ENCODE measurements at regions not wholly inside any gene's neighbourhood (a gene's known extent, or its start where the extent isn't known, plus 50 kb on each side); places are given as distances from the start of the nearest gene placed in this dataset.
"Not testable (repeated sequence)": the region's sequence is repeated elsewhere in the genome, so short reads cannot be mapped to it uniquely, and the experiment has no call there.

DNA sequence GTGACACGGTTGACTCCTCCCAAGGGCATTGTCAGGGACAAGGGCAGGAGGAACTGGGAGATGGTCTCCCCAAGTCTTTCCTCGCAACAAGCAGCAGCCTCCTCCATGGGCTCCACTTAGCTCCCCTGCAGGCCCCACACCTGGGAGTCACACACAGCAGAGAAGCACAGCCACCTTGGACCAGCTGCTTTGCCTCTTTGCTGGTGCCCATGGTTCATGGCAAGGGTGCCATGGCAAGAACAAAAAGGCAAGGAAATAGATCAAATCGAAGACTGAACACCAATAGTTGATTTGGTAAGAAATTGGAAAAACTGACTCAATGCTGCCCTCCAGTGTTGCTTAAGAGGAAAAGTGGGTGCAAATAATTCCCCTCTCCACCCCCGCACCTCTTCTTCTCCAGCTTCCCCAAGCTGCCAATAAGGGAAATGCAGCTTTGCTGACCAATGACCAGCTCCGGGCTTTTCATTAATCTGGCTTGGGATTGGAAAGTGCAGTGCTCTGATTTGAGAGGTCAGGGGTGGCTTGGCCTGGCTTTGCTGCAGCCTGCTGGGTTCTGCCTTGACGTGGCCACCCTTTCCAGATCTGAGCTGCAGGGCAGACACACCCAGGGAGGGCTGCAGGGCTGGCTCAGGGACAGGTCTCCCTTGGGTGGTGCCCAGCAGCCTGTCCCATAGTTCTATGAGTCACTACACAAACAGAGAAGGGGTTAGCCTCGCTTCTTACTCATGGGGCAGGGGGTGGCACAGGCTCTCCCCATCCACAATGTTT lies 162.0 kb downstream of the KLF13 start:
- DNase-seq: peak; percentile 36

DNA sequence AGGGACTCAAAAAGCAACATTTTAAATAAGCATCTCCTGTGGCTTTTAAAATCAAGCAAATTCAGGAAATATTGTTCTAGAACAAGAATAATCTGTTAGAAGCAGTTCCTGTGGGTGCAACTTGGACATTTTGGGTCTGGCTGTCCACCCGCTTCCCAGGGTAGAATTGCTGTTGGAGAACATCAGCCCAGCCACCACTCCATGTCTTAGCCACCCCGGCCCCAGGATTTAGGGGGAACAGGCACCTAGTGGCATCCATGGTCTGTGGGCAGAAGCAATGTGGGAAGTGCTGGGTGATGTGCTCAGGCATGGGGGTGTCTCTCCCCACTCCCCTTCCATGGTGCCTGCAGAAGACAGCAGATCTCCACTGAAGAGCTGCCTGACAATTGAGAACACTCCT lies 162.6 kb downstream of the KLF13 start:
- DNase-seq: no peak

DNA sequence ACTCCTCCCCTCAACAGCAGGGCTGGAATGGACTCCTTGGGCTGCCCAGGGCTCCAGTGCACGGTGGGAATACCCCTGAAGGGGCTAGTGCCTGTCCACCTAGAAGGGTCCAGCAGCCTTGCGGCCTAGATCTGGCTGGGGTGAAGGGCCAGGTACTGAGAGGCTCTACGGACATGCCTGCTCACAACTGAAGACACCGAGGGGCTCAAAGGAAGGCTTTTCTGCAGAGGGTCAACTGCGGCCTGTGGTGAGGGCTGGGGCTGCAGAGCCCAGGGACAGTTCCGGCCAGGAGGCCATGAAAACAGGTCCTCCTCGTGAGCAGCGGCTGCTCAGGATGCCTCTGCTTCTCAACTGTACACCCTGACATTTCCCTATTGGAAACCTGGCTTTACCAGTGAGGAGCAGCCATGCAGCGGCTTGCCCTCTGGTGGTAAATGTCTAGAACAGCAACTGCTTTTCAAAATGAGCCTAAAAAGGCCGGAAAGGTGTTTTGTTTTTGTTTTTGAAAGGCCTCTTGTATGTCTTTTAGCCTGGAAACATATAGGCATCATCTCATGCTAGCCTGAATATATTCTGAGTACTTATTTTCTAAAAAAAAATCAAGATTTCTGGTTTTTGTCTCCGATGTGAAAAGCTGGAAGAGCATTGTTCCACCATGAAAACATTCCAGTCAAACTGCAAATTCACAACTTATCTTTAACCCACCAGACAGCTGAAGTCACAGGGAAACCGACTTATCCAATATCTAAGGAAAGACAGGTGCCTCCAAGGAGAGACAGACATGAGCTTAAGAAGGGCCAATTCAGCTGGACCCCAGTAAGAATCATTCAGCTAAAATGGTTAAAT lies 163.4 kb downstream of the KLF13 start:
- no peak for DNase-seq

DNA sequence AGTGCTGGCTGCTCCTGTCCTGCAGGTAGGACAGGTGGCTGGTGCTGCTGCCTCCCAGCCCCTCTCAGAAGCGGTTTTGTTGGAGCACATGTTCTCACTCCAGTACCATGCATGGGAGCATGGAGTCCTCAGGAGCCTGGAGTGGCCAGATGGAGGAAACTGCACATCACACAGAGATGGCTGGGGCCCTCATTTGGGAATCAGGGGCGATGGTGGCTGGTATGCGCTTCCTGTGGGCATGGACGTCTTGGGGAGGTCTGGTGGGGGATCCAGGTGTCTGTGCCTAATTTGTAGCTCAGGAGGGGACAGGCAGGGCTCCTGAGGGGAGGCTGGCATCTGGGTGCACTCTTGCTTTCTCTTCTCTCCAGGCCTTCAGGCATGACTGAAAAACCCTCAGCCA lies 168.2 kb downstream of the KLF13 start:
- DNase-seq: no peak

GRCh38 chr15:31495281-31495680 lies 168.6 kb downstream of the KLF13 start:
- no peak for DNase-seq

DNA sequence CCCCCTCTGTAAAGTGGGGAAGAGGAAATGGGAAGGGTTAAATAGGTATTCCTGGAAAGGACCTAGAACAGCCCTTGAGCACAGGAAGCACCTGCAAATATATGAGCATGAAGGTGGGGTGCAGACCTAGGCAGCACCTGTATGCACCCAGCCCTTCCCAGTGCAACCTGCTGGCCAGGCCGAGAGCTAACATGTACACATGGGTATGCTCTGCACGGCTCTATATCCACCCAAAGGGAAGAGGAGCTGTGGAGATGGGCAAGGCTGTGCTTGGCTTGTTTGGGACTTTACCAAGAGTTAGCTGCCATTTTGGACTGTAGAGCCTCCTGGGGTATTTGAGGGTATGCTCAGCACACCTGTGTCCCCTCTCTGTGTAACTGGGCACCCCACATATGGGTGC lies 171.2 kb downstream of the KLF13 start:
- DNase-seq: no peak

DNA sequence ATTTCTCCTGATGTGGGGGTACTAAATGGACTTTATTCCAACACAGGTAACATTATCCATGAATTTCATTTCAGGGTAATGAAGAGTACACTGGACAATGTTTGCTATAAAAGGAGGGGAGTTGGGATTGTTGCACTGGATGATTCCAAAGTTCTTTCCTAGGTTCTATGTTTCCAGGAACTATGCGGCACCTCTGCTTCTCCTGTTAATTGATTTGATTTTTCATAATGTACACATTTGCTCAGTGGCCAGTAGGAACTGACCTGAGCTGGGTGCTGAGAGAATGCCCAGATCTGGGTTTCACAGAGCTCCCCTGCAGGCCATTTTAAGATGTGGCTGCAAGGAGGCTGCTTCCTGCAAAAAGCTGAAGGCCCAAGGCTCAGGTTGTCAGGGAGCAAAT lies 171.7 kb downstream of the KLF13 start:
- no peak for DNase-seq

DNA sequence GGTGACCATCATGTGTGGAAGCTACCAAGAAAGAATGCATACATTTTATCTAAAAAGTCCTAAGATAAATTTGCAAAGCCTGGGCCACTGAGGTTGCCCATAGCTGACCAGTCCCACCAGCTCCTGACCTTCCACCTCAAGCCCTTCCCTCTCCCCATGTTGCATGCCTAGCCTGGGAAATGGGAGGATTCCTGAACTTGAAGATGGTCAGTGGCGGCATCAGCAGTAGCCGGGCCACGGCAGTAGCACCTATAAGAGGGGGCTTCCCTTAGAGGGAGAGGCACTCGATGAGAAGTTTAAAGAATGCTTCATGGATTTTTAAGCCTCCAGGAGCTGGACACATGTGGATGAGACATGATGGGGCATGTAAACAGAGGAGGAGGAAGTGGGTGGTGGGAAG lies 172.1 kb downstream of the KLF13 start:
- DNase-seq: no peak

DNA sequence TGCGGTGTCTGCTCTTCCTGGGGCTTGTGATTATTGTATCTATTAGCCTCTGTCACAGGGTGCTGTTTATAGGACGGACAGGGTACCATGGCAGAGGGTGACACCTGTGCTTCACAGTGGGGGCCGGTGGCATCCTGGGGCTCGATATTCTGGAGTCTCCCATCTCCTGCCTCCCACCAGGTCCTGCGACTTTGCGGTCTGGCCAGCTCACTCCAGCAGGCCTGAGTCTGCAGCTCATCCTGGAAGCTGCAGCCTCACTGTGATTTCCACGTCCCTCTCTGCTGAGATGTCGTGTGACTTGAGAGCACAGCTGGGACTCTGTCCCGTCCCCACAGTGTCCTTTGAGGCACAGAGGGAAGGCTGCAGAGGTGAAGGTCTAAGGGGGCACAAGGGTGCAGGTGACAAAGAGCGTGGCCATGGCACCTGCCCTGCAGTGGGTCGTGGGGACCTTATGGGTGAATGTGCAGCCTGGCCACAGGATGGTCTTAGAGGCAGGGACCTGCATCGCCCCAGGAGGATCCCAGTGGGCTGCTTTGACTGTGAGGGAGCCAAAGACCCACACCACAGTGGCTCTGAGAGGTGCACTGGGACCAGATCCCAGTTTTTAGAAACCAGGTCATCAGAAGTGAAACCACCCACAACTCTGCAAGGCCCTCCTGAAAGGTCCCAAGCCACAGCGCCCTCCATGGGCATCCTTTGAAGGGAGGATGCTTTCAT lies 172.8 kb downstream of the KLF13 start:
- no peak for DNase-seq

DNA sequence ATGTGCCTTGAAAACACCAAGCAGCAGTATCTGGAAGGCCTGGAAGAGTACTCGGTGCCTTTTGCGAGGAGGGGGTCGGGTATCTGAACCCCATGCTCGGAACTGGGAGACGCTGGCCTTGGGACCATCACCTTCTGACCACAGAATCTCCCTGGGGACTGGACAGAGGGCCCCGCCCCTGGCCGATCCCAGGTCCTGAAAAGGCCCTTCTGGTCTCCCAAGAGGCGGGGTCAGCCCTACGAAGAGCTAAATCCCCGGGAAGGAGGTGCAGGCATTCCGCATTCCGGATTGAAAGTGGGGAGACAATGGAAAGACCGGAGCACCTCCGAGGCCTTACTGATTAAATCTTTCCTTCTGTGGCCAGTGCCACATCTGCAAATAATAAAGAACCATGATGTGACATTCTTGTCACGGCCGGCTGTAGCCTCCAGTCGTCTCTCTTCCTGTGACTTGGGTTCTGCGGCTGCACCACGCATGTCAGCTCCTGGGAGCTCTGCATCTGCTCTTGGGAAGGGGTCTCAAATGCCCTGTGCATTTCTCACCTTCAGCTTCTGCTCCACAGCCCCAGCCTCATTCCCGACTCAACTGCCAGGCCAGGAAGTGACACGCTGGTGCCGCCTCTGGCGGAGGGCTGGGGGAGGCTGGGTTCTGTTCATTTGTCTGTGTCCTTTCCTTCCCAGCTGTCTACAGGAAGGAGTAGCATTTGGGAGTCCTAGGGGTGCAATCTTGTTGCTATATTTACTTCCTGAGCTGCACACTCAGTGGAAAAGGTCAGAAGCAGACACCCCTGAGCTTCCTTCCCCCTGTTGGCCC lies 173.5 kb downstream of the KLF13 start:
- no peak for DNase-seq

DNA sequence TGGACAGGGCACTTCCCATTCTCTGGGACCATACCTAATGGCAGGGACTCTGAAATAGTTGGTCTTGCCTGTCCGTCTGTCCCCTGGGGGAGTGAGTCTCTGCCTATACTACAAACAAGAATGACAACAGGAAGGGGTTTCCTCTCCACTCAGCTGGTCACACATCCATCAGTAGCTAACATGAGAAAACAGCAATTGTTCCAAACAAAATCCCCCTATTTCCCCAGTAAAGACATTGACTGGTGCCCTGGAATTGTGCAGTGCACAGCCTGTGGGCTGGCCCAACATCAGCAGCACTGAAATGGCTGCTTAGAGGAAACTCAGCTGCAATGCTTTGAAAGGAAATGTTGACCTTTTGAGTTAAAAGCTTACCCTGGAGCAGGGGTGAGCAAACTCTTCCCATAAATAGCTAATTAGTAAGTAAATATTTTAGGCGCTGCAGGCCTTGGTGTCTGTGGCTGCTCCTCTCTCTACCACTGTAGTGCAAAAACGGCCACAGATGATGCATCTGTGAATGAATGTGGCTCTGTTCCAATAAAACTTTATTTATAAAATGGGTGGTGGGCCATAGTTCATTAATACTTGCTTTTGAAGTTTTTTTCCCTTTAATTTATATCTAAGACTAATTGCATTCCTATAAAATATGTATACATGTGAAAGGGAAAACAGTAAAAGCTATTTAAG lies 174.3 kb downstream of the KLF13 start:
- no peak for DNase-seq

- DNase-seq: no peak
Observed at GRCh38 chr15:31501536-31502157, 175.0 kb downstream of the KLF13 start.

- DNase-seq: no peak
Observed at GRCh38 chr15:31502541-31503229, 176.1 kb downstream of the KLF13 start.

DNA sequence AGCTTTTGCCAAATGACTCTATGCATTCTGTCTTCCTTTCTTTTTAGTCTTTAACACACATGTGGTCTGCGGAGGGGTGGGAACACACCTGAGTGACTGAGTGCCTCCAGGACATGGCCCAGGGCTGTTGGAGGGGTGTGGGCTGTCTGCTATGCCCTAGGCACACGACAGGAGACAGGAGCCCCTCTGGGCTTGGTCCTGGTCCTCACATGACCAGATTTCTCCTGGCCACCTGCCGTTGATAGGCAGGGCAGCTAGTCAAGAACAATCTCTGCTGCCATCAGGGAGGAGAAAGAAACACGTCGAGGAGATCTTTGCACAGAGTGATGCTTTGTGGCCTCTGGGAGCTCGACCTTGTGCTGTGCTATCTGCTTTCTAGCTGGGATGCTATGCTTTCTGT lies 176.6 kb downstream of the KLF13 start:
- no peak for DNase-seq

DNA sequence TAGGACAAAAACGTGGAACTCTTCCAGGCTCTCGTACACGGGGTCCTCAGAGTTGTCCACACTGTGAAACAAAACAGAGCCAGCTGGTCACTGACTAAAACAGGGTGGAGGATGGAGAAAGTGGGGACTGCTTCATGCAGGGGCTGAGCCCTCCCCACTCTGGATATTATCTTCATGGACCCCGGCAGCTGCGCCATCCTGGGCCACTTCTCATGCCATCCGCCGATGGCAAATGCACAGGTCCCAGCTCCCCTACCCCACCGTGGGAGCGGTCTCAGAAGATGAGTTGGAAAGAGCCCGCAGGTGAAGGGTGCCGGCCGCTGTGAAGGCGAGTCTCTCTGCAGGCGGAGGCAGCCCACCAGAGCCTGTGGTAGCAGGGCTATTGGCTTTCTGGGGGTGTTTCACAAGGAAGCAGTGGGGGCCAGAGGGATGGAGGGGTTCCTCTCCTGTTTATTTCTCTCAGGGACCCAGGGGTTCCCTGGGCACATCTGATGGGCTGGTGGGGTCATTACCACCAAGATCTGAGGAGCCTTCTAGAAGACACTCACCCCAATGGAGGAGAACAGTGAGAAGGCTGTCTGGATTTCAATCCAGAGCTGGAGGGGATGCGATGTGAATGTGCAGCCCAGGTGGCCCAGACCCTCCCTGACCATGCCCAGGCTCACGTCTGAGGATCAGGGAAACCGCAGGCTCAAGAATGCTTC lies 177.3 kb downstream of the KLF13 start:
- no peak for DNase-seq

- DNase-seq: no peak
Observed at GRCh38 chr15:31504462-31504839, 177.8 kb downstream of the KLF13 start.

- DNase-seq: not testable (repeated sequence)
Observed at GRCh38 chr15:31507573-31507972, 180.9 kb downstream of the KLF13 start.

- DNase-seq: no peak
Observed at GRCh38 chr15:31508656-31509055, 182.0 kb downstream of the KLF13 start.

- DNase-seq: no peak
Observed at GRCh38 chr15:31510057-31510456, 183.4 kb downstream of the KLF13 start.

DNA sequence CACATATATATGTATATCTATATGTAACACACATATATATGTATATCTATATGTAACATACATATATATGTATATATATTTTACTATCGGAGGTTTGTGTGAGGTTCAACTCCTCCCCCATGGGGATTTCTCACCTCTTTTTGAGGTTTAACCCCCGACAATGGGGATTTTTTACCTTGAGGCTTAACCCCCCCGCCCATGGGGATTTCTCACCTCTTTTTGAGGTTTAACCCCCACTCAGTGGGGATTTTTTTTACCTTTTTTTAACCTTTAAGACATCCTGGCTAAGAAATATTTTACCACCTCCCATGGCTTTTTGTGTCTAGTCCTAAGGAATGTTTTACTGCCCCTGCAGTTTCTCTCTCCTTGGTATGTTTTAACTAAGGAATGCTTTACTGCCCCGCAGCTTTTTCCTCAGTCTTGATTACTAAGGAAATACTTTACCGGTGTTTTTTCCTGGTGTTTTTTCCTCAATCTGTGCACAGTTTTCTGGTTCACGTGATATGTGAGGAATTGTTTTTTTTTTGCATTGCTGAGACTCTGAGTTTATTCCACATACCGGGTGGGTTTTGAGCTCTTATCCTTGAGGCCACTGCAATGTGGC lies 185.2 kb downstream of the KLF13 start:
- DNase-seq: no peak
